ENCODE measurements at regions not wholly inside any gene's neighbourhood (a gene's known extent, or its start where the extent isn't known, plus 50 kb on each side); places are given as distances from the start of the nearest gene placed in this dataset.

DNA sequence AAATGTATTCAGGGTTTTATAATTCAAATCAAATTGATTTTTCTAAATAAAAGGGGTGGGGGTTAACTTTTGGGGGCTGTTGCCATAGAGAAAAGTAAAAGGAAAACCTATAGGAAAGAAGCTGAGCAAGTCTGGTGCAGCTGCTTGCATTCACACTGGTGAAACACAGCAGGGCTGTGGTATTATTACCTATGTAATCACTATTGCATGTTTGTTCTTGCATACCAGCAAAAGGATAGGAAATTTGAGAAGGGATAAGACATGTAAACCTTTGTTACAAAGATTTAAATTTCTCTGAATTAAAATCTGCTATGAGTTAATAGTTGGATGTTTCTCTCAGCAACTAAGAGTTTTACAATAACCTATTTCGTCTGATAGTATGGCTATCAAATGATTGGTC, 346.7 kb downstream of the EFNA5 start:
- H3K4me1 ChIP-seq (ENCODE audit: insufficient read depth, low read length): no peaks in the 10 kb centered on the region; the same call in 1 of the 2 replicates
- no peak overlapping the region for H3K23ac ChIP-seq (ENCODE audit: insufficient read length, low read depth, low read length)
- H3K4me3 Mint-ChIP-seq: no peak overlapping the region
- no peak overlapping the region for H2AFZ ChIP-seq (ENCODE audit: low read length)
- no peak overlapping the region for H2BK20ac ChIP-seq (ENCODE audit: low read depth, low read length, poor library complexity, severe bottlenecking)
- no peak overlapping the region for H3K18ac ChIP-seq (ENCODE audit: insufficient read length, low read depth, low read length)
- H3K27me3 Mint-ChIP-seq (ENCODE audit: low read depth): no peaks in the 10 kb centered on the region
- no peak for DNase-seq
- no peaks in the 10 kb centered on the region for H3K79me2 ChIP-seq (ENCODE audit: insufficient read depth, low read length)
- no peak overlapping the region for H3K9ac ChIP-seq (ENCODE audit: extremely low read depth, insufficient read length, low read length)
- no peak overlapping the region for H2BK12ac ChIP-seq (ENCODE audit: insufficient read length, low read depth, low read length)
- H3K27ac ChIP-seq (ENCODE audit: insufficient read length, low read depth, low read length): no peak overlapping the region
- H2BK120ac ChIP-seq (ENCODE audit: low read depth, low read length, poor library complexity, severe bottlenecking): no peak overlapping the region
- H4K91ac ChIP-seq (ENCODE audit: insufficient read length, low read depth, low read length): no peak overlapping the region
- H4K8ac ChIP-seq (replicated peaks; ENCODE audit: insufficient read length, low read depth, low read length): no peak overlapping the region
- H3K27me3 ChIP-seq (ENCODE audit: insufficient read depth, low read length): no peaks in the 10 kb centered on the region
- no peak overlapping the region for H3K4ac ChIP-seq (ENCODE audit: low read depth, low read length)
- no peaks in the 10 kb centered on the region for H4K20me1 ChIP-seq (ENCODE audit: control insufficient read depth, insufficient read depth, insufficient read length)
- H3K56ac ChIP-seq (ENCODE audit: insufficient read length, low read depth, low read length): no peak overlapping the region
- H2BK15ac ChIP-seq (ENCODE audit: low read depth, low read length): no peak overlapping the region
- H2BK5ac ChIP-seq (ENCODE audit: insufficient read length, low read length): no peak overlapping the region
- H3K14ac ChIP-seq (ENCODE audit: insufficient read depth, low read length): no peak overlapping the region
- no CpG with 5 or more reads among the region's 1 CpG for WGBS (ENCODE audit: extremely low coverage, insufficient read length, low lambda C conversion rate)
- no peaks in the 10 kb centered on the region for H3K9me3 Mint-ChIP-seq
- no peaks in the 10 kb centered on the region for H3K9me3 ChIP-seq (ENCODE audit: control insufficient read depth, low read depth, low read length)
- no peak overlapping the region for H2AK5ac ChIP-seq (ENCODE audit: insufficient read length, low read length)
- no peak for TF ChIP-seq CTCF (conservative IDR thresholded peaks at IDR 0.05)
- H3K36me3 Mint-ChIP-seq (ENCODE audit: insufficient read depth in 1 of 3, low read depth in 3 of 3): no peaks in the 10 kb centered on the region
- no peak overlapping the region for H4K5ac ChIP-seq (ENCODE audit: insufficient read length, low read depth, low read length)
- H3K4me1 Mint-ChIP-seq: peaks cover 0 to 10% of the 10 kb centered on the region in 2 experiments; a peak in 2 of 4 replicates
- no peak overlapping the region for H3K4me2 ChIP-seq (ENCODE audit: insufficient read depth, insufficient read length, low read length)
- H3T11ph ChIP-seq (ENCODE audit: low read length): no peak overlapping the region
- H3K79me1 ChIP-seq (ENCODE audit: insufficient read depth, low read depth, low read length, poor library complexity, severe bottlenecking): no peaks in the 10 kb centered on the region
- no peaks in the 10 kb centered on the region for H3K23me2 ChIP-seq (ENCODE audit: insufficient read length, low read depth, low read length, poor library complexity, severe bottlenecking)
- H3K27ac Mint-ChIP-seq: no peak overlapping the region
